Ovary (tissue), 3 donors: ENCODE measurements at regions not wholly inside any gene's neighbourhood (a gene's known extent, or its start where the extent isn't known, plus 50 kb on each side); places are given as distances from the start of the nearest gene placed in this dataset.

Experiments
- CTCF ChIP-seq, 3 donors: fragments of 450-650 bp in 2 of 3; fragments of 200-600 bp in 1 of 3; IDR thresholded peaks; one replicate each; pipeline versions ENCODE4 v1.5.1 to v1.8.0; 2016 to 2022; ENCODE audit warnings: antibody characterized with exemption in 3 of 3, mild to moderate bottlenecking in 1 of 3
- POLR2A ChIP-seq: fragments of 450-650 bp; IDR thresholded peaks from one replicate; pipeline ENCODE4 v1.6.1; 2017; ENCODE audit warnings: antibody characterized with exemption, mild to moderate bottlenecking, moderate library complexity
- donor health status: DM: no; HTN: no; CAD: no.

GRCh38 chr18:47512726-47513435 lies 261.4 kb upstream of the SKOR2 start:
- TF ChIP-seq CTCF (IDR thresholded peaks at IDR 0.05) (no peak), POLR2A (no peak)
